GM12892 (cell line): ENCODE measurements at regions not wholly inside any gene's neighbourhood (a gene's known extent, or its start where the extent isn't known, plus 50 kb on each side); places are given as distances from the start of the nearest gene placed in this dataset.

Experiments used
- POLR2A ChIP-seq: IDR thresholded peaks from 2 replicates; pipeline ENCODE4 v1.6.1; 2011; ENCODE audit warnings: low read depth, low read length, control low read depth
- POLR2AphosphoS5 ChIP-seq: IDR thresholded peaks from 2 replicates; pipeline ENCODE4 v1.6.1; 2011; ENCODE audit warnings: low read depth, low read length, control low read depth
- TAF1 ChIP-seq: IDR thresholded peaks from 2 replicates; pipeline ENCODE4 v1.6.1; 2011; ENCODE audit warnings: low read depth, mild to moderate bottlenecking, control low read depth, low read length, borderline replicate concordance

DNA sequence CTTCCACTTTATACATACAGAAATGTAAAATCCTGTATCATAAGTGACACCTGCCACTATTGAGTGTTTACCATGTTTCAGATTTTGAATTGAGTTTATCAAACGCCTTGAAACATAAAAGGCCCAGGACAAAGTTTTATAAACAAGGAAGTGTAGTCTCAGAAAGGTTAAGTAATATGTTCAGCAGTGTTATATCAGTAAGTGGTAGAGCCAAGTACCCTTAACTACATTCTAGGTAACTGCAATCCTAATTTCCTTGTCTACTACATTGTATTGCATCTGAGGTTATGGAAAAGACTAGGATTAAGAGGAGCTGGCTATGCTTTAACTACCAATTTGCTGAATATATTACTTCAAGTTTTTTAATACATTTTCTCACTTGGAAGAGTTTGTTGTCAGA, 641.6 kb downstream of the LRRC70 start:
- no peak for TF ChIP-seq POLR2A
- no peak for TF ChIP-seq TAF1
- no peak for TF ChIP-seq POLR2AphosphoS5
